PFSK-1 (cell line): ENCODE measurements at regions not wholly inside any gene's neighbourhood (a gene's known extent, or its start where the extent isn't known, plus 50 kb on each side); places are given as distances from the start of the nearest gene placed in this dataset.

Experiments
- POLR2AphosphoS5 ChIP-seq: IDR thresholded peaks from 2 replicates; pipeline ENCODE4 v1.6.1; 2012; ENCODE audit warnings: low read depth, mild to moderate bottlenecking, control low read depth, low read length, moderate library complexity
- TAF1 ChIP-seq: IDR thresholded peaks from 2 replicates; pipeline ENCODE4 v1.6.1; 2012; ENCODE audit warnings: low read length, control low read depth, borderline replicate concordance; ENCODE audit not compliant: insufficient read depth

GRCh38 chr5:27290172-27290571, 251.8 kb upstream of the CDH9 start:
- TF ChIP-seq TAF1 (no peak), POLR2AphosphoS5 (no peak)
